ENCODE measurements at regions not wholly inside any gene's neighbourhood (a gene's known extent, or its start where the extent isn't known, plus 50 kb on each side); places are given as distances from the start of the nearest gene placed in this dataset.
"Not testable (repeated sequence)": the region's sequence is repeated elsewhere in the genome, so short reads cannot be mapped to it uniquely, and the experiment has no call there.

DNA sequence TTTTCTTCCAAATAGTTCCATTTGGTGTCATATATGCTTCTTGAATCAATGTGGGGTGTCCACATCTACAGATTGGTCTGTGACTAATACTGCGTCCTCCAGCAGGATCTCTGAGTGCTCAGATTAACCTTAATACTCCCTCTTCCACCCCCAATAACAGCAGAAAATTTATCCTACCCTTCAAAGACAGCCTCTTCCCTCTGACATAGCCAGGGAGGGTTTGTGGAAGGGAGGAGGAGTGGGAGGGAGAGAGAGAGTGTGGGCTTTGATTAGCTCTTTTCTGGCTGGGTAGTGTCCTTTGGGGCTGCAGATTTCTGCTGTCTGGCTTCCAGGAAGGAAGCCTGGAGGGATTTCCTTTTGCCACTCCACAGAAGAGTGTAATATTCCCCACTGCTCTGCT, 220.7 kb downstream of the TTC6 start:
- no peaks in the 10 kb centered on the region for H3K79me2 ChIP-seq (ENCODE audit: insufficient read depth, low read length)
- no peak overlapping the region for H3K4me2 ChIP-seq (ENCODE audit: insufficient read depth, low read length)
- no peaks in the 10 kb centered on the region for H3K9me3 ChIP-seq (ENCODE audit: low read depth, low read length)
- H3K36me3 ChIP-seq (ENCODE audit: insufficient read depth, low read length) = no peaks in the 10 kb centered on the region
- H3K4me3 ChIP-seq (ENCODE audit: insufficient read depth, low read length) = no peak overlapping the region
- H3K27ac ChIP-seq (ENCODE audit: low read depth, low read length) = no peak overlapping the region
- H2AFZ ChIP-seq (ENCODE audit: low read length) = no peak overlapping the region
- no peaks in the 10 kb centered on the region for H3K27me3 ChIP-seq (ENCODE audit: insufficient read depth, low read length)
- TF ChIP-seq, protein P1, sequence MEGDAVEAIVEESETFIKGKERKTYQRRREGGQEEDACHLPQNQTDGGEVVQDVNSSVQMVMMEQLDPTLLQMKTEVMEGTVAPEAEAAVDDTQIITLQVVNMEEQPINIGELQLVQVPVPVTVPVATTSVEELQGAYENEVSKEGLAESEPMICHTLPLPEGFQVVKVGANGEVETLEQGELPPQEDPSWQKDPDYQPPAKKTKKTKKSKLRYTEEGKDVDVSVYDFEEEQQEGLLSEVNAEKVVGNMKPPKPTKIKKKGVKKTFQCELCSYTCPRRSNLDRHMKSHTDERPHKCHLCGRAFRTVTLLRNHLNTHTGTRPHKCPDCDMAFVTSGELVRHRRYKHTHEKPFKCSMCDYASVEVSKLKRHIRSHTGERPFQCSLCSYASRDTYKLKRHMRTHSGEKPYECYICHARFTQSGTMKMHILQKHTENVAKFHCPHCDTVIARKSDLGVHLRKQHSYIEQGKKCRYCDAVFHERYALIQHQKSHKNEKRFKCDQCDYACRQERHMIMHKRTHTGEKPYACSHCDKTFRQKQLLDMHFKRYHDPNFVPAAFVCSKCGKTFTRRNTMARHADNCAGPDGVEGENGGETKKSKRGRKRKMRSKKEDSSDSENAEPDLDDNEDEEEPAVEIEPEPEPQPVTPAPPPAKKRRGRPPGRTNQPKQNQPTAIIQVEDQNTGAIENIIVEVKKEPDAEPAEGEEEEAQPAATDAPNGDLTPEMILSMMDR (IDR thresholded peaks at IDR 0.05; ENCODE audit: extremely low read depth, low read depth, low read length) = no peak
- no peak for DNase-seq (ENCODE audit: insufficient read length, low spot score, missing footprints)
- no peaks in the 10 kb centered on the region for H3K4me1 ChIP-seq (ENCODE audit: insufficient read depth, low read length)
- no peaks in the 10 kb centered on the region for H4K20me1 ChIP-seq (ENCODE audit: insufficient read depth, low read length)

DNA sequence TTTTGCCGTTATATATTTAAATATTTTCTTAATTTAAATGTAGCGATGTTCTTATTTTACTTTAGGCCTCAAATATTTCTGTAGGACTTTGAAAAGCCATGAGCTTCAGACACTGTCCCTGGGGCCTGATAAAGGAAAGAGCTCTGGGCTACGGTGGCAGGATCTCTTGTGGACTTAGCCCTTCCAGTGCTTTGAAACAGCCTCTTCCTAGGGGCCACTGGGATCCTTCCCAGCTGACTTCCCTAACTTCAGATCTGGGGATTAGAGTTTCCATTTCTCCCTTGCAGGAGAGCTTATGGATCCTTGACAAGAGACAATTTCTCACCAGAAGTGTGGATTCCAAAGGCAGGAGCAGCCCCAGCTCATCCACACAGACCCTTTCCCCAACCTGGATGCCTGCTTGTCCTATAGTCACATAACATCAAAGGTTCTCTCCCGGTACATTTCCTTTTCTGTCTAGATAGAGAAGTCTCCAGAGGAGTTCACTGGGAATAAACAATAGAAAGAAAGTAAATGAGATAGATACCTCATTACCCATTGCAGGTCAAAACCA, 221.4 kb downstream of the TTC6 start:
- Histone ChIP-seq H4K20me1 (ENCODE audit: insufficient read depth, low read length) (no peaks in the 10 kb centered on the region), H3K27me3 (ENCODE audit: insufficient read depth, low read length) (no peaks in the 10 kb centered on the region), H3K79me2 (ENCODE audit: insufficient read depth, low read length) (no peaks in the 10 kb centered on the region), H3K4me2 (ENCODE audit: insufficient read depth, low read length) (no peak overlapping the region), H3K27ac (ENCODE audit: low read depth, low read length) (no peak overlapping the region), H3K9me3 (ENCODE audit: low read depth, low read length) (no peaks in the 10 kb centered on the region), H3K36me3 (ENCODE audit: insufficient read depth, low read length) (no peaks in the 10 kb centered on the region), H2AFZ (ENCODE audit: low read length) (no peak overlapping the region), H3K4me3 (ENCODE audit: insufficient read depth, low read length) (no peak overlapping the region), H3K4me1 (ENCODE audit: insufficient read depth, low read length) (no peaks in the 10 kb centered on the region)
- TF ChIP-seq, protein P1 (IDR thresholded peaks at IDR 0.05; ENCODE audit: extremely low read depth, low read depth, low read length) = no peak
- no peak for DNase-seq (ENCODE audit: insufficient read length, low spot score, missing footprints)

DNA sequence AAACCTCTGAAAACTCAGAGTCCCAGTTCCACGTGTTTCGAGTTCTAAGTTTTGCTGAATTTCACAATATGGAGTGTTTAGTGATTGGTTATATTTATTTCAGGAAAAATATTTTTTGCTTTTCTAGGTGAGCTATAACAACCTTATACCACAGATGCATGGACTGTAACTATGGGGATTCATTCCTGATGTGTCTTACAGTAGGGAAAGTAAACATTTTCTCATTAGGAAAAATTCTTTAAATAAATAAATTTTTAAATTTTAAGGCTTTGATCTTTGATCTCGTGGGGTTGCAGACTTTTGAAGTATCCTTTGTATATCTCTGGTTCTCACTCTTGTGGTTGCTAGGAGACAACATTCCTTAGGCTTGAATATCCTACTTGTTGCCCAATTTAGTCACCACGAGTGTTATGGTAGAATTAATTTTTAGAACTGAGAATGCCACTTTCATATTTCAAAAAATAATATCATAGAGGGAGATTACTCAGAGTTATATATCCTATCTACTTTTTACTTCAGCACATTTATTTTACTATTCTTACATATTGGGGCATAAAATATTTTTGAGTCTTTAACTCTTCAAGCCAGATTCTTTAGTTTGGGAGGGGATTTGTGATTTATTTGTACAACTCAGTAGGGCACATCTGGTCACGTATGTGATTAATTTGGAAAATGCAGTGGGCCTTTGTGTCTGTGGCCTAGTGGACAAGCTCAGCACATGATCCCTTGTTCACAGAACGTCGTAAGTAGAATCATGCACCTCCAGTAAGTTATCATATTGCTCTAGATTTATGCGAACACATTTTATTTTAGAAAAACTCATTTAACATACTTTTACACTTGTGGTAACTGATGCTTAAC, 224.0 kb downstream of the TTC6 start:
- Histone ChIP-seq H3K9me3 (ENCODE audit: low read depth, low read length) (no peaks in the 10 kb centered on the region), H3K4me2 (ENCODE audit: insufficient read depth, low read length) (no peak overlapping the region), H3K36me3 (ENCODE audit: insufficient read depth, low read length) (no peaks in the 10 kb centered on the region), H3K27ac (ENCODE audit: low read depth, low read length) (no peak overlapping the region), H3K4me1 (ENCODE audit: insufficient read depth, low read length) (no peaks in the 10 kb centered on the region), H4K20me1 (ENCODE audit: insufficient read depth, low read length) (no peaks in the 10 kb centered on the region), H3K79me2 (ENCODE audit: insufficient read depth, low read length) (no peaks in the 10 kb centered on the region), H3K4me3 (ENCODE audit: insufficient read depth, low read length) (no peak overlapping the region), H2AFZ (ENCODE audit: low read length) (no peak overlapping the region), H3K27me3 (ENCODE audit: insufficient read depth, low read length) (no peaks in the 10 kb centered on the region)
- DNase-seq (ENCODE audit: insufficient read length, low spot score, missing footprints) = peak; percentile 50
- TF ChIP-seq, protein P1 (IDR thresholded peaks at IDR 0.05; ENCODE audit: extremely low read depth, low read depth, low read length) = no peak

DNA sequence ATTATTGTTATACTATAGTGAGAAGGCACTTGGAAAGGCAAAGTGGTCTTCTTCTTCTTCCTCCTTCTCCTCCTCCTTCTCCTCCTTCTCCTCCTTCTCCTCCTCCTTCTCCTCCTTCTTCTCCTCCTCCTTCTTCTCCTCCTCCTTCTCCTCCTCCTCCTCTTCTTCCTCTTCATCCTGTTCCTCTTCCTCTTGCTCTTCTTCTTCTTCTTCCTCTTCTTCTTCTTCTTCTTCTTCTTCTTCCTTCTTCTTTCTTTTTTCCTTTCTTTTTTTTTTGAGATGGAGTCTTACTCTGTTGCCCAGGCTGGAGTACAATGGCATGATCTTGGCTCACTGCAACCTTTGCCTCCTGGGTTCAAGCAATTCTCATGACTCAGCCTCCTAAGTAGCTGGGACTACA, 225.4 kb downstream of the TTC6 start:
- not testable (repeated sequence) for H3K4me2 ChIP-seq (ENCODE audit: insufficient read depth, low read length); H3K9me3 ChIP-seq (ENCODE audit: low read depth, low read length); H3K4me3 ChIP-seq (ENCODE audit: insufficient read depth, low read length); H4K20me1 ChIP-seq (ENCODE audit: insufficient read depth, low read length); H2AFZ ChIP-seq (ENCODE audit: low read length); H3K79me2 ChIP-seq (ENCODE audit: insufficient read depth, low read length); DNase-seq (ENCODE audit: insufficient read length, low spot score, missing footprints); H3K27me3 ChIP-seq (ENCODE audit: insufficient read depth, low read length); H3K36me3 ChIP-seq (ENCODE audit: insufficient read depth, low read length); H3K27ac ChIP-seq (ENCODE audit: low read depth, low read length); H3K4me1 ChIP-seq (ENCODE audit: insufficient read depth, low read length)
